Activated CD8-positive, alpha-beta memory T cell treated with anti-CD3 and anti-CD28 coated beads, Interleukin-2, amount 10 ng/mL, durations not matched to agents 7 days and 5 days (primary cell): ENCODE measurements at regions not wholly inside any gene's neighbourhood (a gene's known extent, or its start where the extent isn't known, plus 50 kb on each side); places are given as distances from the start of the nearest gene placed in this dataset.
"Not testable (repeated sequence)": the region's sequence is repeated elsewhere in the genome, so short reads cannot be mapped to it uniquely, and the experiment has no call there.

Experiments
- ATAC-seq: fragments of 150-1000 bp; cut with Tn5 transposase; one replicate; pipeline ENCODE4 v1.10.0; 2021; ENCODE audit warnings: moderate library complexity
- CTCF ChIA-PET: fragments of 350-600 bp; sonication (Branson Sonifier 250); formaldehyde crosslinking; loops from one replicate; lab custom pipeline; 2021; ENCODE audit warnings: antibody characterized with exemption; lab: Charles Lee
- DNase-seq: peaks from one replicate; pipeline ENCODE4 v3.0.0-alpha.2; 2020
- H3K27ac Mint-ChIP-seq: one replicate; pipeline ENCODE4 v1.8.0; 2021; ENCODE audit warnings: mild to moderate bottlenecking, mixed read lengths
- H3K27me3 Mint-ChIP-seq: one replicate; pipeline ENCODE4 v1.8.0; 2021; ENCODE audit warnings: mixed read lengths
- H3K36me3 Mint-ChIP-seq: one replicate; pipeline ENCODE4 v1.8.0; 2021; ENCODE audit warnings: mild to moderate bottlenecking, mixed read lengths
- H3K4me1 Mint-ChIP-seq: one replicate; pipeline ENCODE4 v1.8.0; 2021; ENCODE audit warnings: mixed read lengths
- H3K4me3 Mint-ChIP-seq: one replicate; pipeline ENCODE4 v1.8.0; 2021; ENCODE audit warnings: mild to moderate bottlenecking, moderate library complexity, mixed read lengths
- H3K9me3 Mint-ChIP-seq: one replicate; pipeline ENCODE4 v1.8.0; 2022; ENCODE audit warnings: low read depth, mixed read lengths

- Mint-ChIP-seq H3K36me3 (no peaks in the 10 kb centered on the region), H3K4me1 (no peaks in the 10 kb centered on the region), H3K9me3 (peaks cover 22% of the 10 kb centered on the region), H3K4me3 (no peak overlapping the region), H3K27ac (no peak overlapping the region), H3K27me3 (no peaks in the 10 kb centered on the region)
- ATAC-seq, result no peak
- no peak for DNase-seq
- CTCF ChIA-PET, result no interaction called here
Measured at GRCh38 chr5:167296661-167297060, 994.8 kb upstream of the WWC1 start.

DNA sequence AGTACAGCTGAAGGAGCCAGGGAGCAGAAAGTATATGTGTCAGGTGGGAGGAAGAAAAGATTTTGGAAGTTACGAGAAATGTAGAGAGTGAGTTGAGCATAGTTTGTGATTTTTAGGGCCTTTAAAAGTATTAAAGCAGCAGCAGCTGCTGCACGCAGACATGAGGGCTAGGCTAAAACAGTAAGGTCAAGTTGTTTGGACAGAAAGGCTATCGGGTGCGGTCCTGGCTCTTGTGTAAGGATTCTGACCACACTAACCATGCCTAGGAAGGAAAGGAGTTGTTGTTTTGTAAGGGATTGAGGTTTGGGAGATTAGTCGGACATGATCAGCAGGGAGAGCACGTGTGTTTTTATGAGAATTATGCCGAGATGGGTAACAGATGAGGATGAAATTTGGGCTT is 991.6 kb upstream of the WWC1 start:
- H3K4me1 Mint-ChIP-seq, H3K27me3 Mint-ChIP-seq, H3K27ac Mint-ChIP-seq, H3K4me3 Mint-ChIP-seq, H3K36me3 Mint-ChIP-seq, DNase-seq, ATAC-seq, CTCF ChIA-PET: not testable (repeated sequence)
- peaks cover 18% of the 10 kb centered on the region for H3K9me3 Mint-ChIP-seq

- no peaks in the 10 kb centered on the region for H3K4me1 Mint-ChIP-seq
- no peak for DNase-seq
- CTCF ChIA-PET, result no interaction called here
- H3K36me3 Mint-ChIP-seq, result no peaks in the 10 kb centered on the region
- H3K9me3 Mint-ChIP-seq, result peaks cover 12% of the 10 kb centered on the region
- H3K27me3 Mint-ChIP-seq, result no peaks in the 10 kb centered on the region
- H3K27ac Mint-ChIP-seq, result no peak overlapping the region
- ATAC-seq, result no peak
- no peak overlapping the region for H3K4me3 Mint-ChIP-seq
Measured at GRCh38 chr5:167303582-167303981, 987.9 kb upstream of the WWC1 start.

- no peaks in the 10 kb centered on the region for H3K27me3 Mint-ChIP-seq
- peaks cover 8% of the 10 kb centered on the region for H3K9me3 Mint-ChIP-seq
- H3K4me3 Mint-ChIP-seq, result no peak overlapping the region
- CTCF ChIA-PET, result no interaction called here
- DNase-seq, result no peak
- H3K4me1 Mint-ChIP-seq, result no peaks in the 10 kb centered on the region
- H3K27ac Mint-ChIP-seq, result no peak overlapping the region
- ATAC-seq, result no peak
- H3K36me3 Mint-ChIP-seq, result no peaks in the 10 kb centered on the region
Measured at GRCh38 chr5:167304834-167305469, 986.5 kb upstream of the WWC1 start.

GRCh38 chr5:167305591-167306213 is 985.7 kb upstream of the WWC1 start:
- CTCF ChIA-PET, result no interaction called here
- H3K27me3 Mint-ChIP-seq, result no peaks in the 10 kb centered on the region
- ATAC-seq (no peak), DNase-seq (no peak)
- H3K4me1 Mint-ChIP-seq, result no peaks in the 10 kb centered on the region
- H3K9me3 Mint-ChIP-seq, result peaks cover 2% of the 10 kb centered on the region
- H3K27ac Mint-ChIP-seq, result no peak overlapping the region
- no peaks in the 10 kb centered on the region for H3K36me3 Mint-ChIP-seq
- no peak overlapping the region for H3K4me3 Mint-ChIP-seq

DNA sequence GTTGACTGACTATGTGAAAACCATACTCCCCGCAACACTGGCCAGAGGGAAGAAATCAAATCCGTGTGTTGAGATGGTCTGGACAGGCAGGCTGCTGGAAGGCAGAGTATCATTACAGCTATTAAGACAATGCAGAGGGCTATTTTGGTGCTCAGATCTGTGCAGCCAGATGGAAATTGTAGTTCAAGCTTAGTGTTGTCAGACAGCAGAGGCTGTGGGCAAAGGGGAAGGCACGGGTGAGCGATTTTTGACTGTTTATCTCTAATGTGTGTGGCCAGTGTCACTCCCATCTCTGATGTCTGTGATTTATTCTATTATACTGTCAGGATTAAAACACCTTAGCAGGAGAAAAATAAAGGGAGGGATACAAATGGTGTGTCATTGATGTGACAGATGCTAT is 984.4 kb upstream of the WWC1 start:
- Mint-ChIP-seq H3K4me3 (no peak overlapping the region), H3K27me3 (no peaks in the 10 kb centered on the region), H3K36me3 (no peaks in the 10 kb centered on the region), H3K4me1 (no peaks in the 10 kb centered on the region), H3K9me3 (peaks cover 2% of the 10 kb centered on the region), H3K27ac (no peak overlapping the region)
- CTCF ChIA-PET, result no interaction called here
- ATAC-seq (no peak), DNase-seq (no peak)

GRCh38 chr5:167308466-167308865 is 983.0 kb upstream of the WWC1 start:
- Mint-ChIP-seq H3K4me3 (no peak overlapping the region), H3K27me3 (no peaks in the 10 kb centered on the region), H3K9me3 (peaks cover 2% of the 10 kb centered on the region), H3K4me1 (no peaks in the 10 kb centered on the region), H3K27ac (no peak overlapping the region), H3K36me3 (no peaks in the 10 kb centered on the region)
- ATAC-seq (no peak), DNase-seq (no peak)
- CTCF ChIA-PET, result no interaction called here

GRCh38 chr5:167309941-167310517 is 981.4 kb upstream of the WWC1 start:
- Mint-ChIP-seq H3K36me3 (no peaks in the 10 kb centered on the region), H3K9me3 (no peaks in the 10 kb centered on the region), H3K27ac (no peak overlapping the region), H3K4me1 (no peaks in the 10 kb centered on the region), H3K27me3 (no peaks in the 10 kb centered on the region), H3K4me3 (no peak overlapping the region)
- DNase-seq (no peak), ATAC-seq (no peak)
- CTCF ChIA-PET, result no interaction called here

DNA sequence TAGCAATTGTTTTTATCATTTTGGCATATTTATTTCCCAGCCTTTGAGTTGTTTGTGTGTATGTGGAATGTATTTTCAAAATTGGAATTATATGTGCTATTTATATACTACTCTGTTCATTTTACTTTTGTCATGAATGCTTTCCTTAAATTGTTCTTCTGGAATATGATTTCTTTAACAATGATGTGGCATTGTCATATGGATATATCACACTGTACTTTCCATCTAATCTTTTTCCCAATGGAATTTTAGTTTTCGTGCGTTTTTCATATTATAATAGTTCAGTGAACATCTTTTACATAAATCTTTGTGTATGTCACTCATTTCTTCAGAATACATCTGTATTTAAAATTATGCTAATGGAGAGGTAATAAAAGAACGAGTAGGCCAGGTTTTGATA is 980.1 kb upstream of the WWC1 start:
- H3K4me3 Mint-ChIP-seq, result no peak overlapping the region
- H3K27ac Mint-ChIP-seq, result no peak overlapping the region
- no peak for ATAC-seq
- no peaks in the 10 kb centered on the region for H3K9me3 Mint-ChIP-seq
- no peaks in the 10 kb centered on the region for H3K4me1 Mint-ChIP-seq
- no peaks in the 10 kb centered on the region for H3K27me3 Mint-ChIP-seq
- CTCF ChIA-PET, result no interaction called here
- H3K36me3 Mint-ChIP-seq, result no peaks in the 10 kb centered on the region
- no peak for DNase-seq

DNA sequence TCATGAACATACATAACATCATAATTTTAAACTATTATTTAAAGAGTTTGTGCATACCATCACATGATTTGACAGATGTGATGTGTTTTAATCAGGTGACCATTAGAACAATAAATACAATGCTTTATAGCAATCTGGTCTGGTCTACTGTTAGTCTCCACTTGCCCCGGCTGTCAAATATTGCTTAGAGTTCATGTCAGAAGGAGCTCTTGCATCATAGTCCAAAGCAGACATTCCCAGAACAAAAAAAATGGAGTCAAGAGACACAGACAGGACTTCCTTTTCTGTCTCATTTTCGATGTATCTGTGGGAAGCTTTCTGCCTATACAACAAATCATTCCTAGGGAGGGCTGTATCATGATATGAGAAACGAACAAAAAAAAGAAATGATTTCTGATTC is 979.2 kb upstream of the WWC1 start:
- no peak overlapping the region for H3K27ac Mint-ChIP-seq
- CTCF ChIA-PET, result no interaction called here
- H3K27me3 Mint-ChIP-seq, result no peaks in the 10 kb centered on the region
- DNase-seq, result no peak
- no peaks in the 10 kb centered on the region for H3K36me3 Mint-ChIP-seq
- no peak overlapping the region for H3K4me3 Mint-ChIP-seq
- ATAC-seq, result no peak
- no peaks in the 10 kb centered on the region for H3K9me3 Mint-ChIP-seq
- H3K4me1 Mint-ChIP-seq, result no peaks in the 10 kb centered on the region

- Mint-ChIP-seq H3K4me1 (no peaks in the 10 kb centered on the region), H3K36me3 (no peaks in the 10 kb centered on the region), H3K4me3 (no peak overlapping the region), H3K27ac (no peak overlapping the region), H3K27me3 (no peaks in the 10 kb centered on the region), H3K9me3 (no peaks in the 10 kb centered on the region)
- DNase-seq (no peak), ATAC-seq (no peak)
- CTCF ChIA-PET, result no interaction called here
Measured at GRCh38 chr5:167315762-167316161, 975.7 kb upstream of the WWC1 start.

DNA sequence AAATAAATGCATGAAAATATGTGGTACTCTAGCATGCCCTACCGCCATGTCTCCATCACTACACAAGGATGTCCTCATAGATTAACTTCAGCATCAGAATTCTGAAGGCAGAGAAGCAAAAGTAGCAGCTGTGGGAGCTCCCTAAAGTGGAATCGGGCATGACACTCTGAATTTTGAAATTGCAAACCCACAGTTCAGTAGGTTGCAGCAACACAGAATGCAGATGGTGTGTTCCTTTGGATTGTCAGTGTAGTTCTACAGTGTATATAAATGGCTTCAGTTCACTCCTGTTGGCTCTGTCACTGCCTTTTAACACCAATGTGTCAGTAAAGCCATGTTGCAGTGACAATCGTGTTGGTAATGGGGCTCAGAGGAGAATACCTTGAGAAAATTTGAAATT is 973.6 kb upstream of the WWC1 start:
- Mint-ChIP-seq H3K36me3 (no peaks in the 10 kb centered on the region), H3K27me3 (no peaks in the 10 kb centered on the region), H3K4me3 (no peak overlapping the region), H3K9me3 (no peaks in the 10 kb centered on the region), H3K27ac (no peak overlapping the region), H3K4me1 (no peaks in the 10 kb centered on the region)
- ATAC-seq (no peak), DNase-seq (no peak)
- CTCF ChIA-PET, result no interaction called here

GRCh38 chr5:167319243-167319642 is 972.2 kb upstream of the WWC1 start:
- H3K27ac Mint-ChIP-seq, result no peak overlapping the region
- no peaks in the 10 kb centered on the region for H3K27me3 Mint-ChIP-seq
- CTCF ChIA-PET, result no interaction called here
- DNase-seq, result no peak
- H3K9me3 Mint-ChIP-seq, result no peaks in the 10 kb centered on the region
- H3K4me3 Mint-ChIP-seq, result no peak overlapping the region
- ATAC-seq, result no peak
- no peaks in the 10 kb centered on the region for H3K4me1 Mint-ChIP-seq
- H3K36me3 Mint-ChIP-seq, result no peaks in the 10 kb centered on the region

DNA sequence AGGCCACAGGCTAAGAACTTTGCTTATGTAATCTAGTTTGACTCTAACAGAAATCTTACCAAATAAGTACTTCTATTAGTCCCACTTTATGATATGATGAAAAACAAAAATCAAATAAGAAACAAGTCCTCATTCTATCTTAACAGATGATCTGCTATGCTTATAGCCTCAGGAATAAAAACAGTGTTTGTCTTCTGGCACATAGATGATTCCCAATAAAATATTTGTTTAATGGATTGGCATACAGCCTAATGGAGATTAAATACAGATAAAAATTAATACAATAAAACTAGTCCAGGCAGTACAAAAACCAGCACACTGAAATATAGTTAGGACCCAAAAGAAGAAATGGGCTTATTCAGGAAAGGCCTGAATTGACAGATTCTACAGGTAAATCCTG is 971.4 kb upstream of the WWC1 start:
- DNase-seq (no peak), ATAC-seq (no peak)
- H3K27me3 Mint-ChIP-seq, result no peaks in the 10 kb centered on the region
- H3K27ac Mint-ChIP-seq, result no peak overlapping the region
- CTCF ChIA-PET, result no interaction called here
- H3K36me3 Mint-ChIP-seq, result no peaks in the 10 kb centered on the region
- H3K4me3 Mint-ChIP-seq, result no peak overlapping the region
- no peaks in the 10 kb centered on the region for H3K9me3 Mint-ChIP-seq
- no peaks in the 10 kb centered on the region for H3K4me1 Mint-ChIP-seq
